CMK (cell line): ENCODE measurements at regions not wholly inside any gene's neighbourhood (a gene's known extent, or its start where the extent isn't known, plus 50 kb on each side); places are given as distances from the start of the nearest gene placed in this dataset.

Experiments
- DNase-seq: peaks from one replicate; pipeline ENCODE4 v3.0.0-alpha.2; 2010; ENCODE audit warnings: low read depth

GRCh38 chr9:29701971-29702370, 2128.7 kb upstream of the C9orf72 start:
- DNase-seq: no peak

- no peak for DNase-seq
These were observed 2141.6 kb upstream of the C9orf72 start for GRCh38 chr9:29714860-29715259.

- DNase-seq: no peak
These were observed 2144.3 kb upstream of the C9orf72 start for GRCh38 chr9:29717631-29718030.

GRCh38 chr9:29730163-29730562, 2156.9 kb upstream of the C9orf72 start:
- DNase-seq: no peak

- DNase-seq: peak; percentile 17
These were observed 2167.2 kb upstream of the C9orf72 start for GRCh38 chr9:29740518-29740917.

GRCh38 chr9:29741169-29741568, 2167.9 kb upstream of the C9orf72 start:
- DNase-seq: no peak

- DNase-seq: no peak
These were observed 2176.8 kb upstream of the C9orf72 start for GRCh38 chr9:29750062-29750461.

- DNase-seq: no peak
These were observed 2177.9 kb upstream of the C9orf72 start for GRCh38 chr9:29751226-29751625.

- no peak for DNase-seq
These were observed 2180.4 kb upstream of the C9orf72 start for GRCh38 chr9:29753638-29754037.

GRCh38 chr9:29769019-29769418, 2195.7 kb upstream of the C9orf72 start:
- no peak for DNase-seq

- no peak for DNase-seq
These were observed 2200.4 kb upstream of the C9orf72 start for GRCh38 chr9:29773676-29774075.

- DNase-seq: no peak
These were observed 2202.2 kb upstream of the C9orf72 start for GRCh38 chr9:29775491-29775890.

- no peak for DNase-seq
These were observed 2205.1 kb upstream of the C9orf72 start for GRCh38 chr9:29778281-29778849.

- no peak for DNase-seq
These were observed 2220.7 kb upstream of the C9orf72 start for GRCh38 chr9:29793970-29794369.

- DNase-seq: no peak
These were observed 2223.1 kb upstream of the C9orf72 start for GRCh38 chr9:29796291-29796952.

- DNase-seq: no peak
These were observed 2225.3 kb upstream of the C9orf72 start for GRCh38 chr9:29798599-29798998.

GRCh38 chr9:29799227-29799626, 2225.9 kb upstream of the C9orf72 start:
- no peak for DNase-seq

GRCh38 chr9:29800821-29801220, 2227.5 kb upstream of the C9orf72 start:
- DNase-seq: no peak

GRCh38 chr9:29802454-29802853, 2229.2 kb upstream of the C9orf72 start:
- DNase-seq: no peak

- no peak for DNase-seq
These were observed 2233.8 kb upstream of the C9orf72 start for GRCh38 chr9:29806937-29807618.

- DNase-seq: no peak
These were observed 2243.8 kb upstream of the C9orf72 start for GRCh38 chr9:29816954-29817703.

GRCh38 chr9:29822458-29822857, 2249.2 kb upstream of the C9orf72 start:
- DNase-seq: no peak

- no peak for DNase-seq
These were observed 2253.1 kb upstream of the C9orf72 start for GRCh38 chr9:29826421-29826820.
